ENCODE measurements at regions not wholly inside any gene's neighbourhood (a gene's known extent, or its start where the extent isn't known, plus 50 kb on each side); places are given as distances from the start of the nearest gene placed in this dataset.

DNA sequence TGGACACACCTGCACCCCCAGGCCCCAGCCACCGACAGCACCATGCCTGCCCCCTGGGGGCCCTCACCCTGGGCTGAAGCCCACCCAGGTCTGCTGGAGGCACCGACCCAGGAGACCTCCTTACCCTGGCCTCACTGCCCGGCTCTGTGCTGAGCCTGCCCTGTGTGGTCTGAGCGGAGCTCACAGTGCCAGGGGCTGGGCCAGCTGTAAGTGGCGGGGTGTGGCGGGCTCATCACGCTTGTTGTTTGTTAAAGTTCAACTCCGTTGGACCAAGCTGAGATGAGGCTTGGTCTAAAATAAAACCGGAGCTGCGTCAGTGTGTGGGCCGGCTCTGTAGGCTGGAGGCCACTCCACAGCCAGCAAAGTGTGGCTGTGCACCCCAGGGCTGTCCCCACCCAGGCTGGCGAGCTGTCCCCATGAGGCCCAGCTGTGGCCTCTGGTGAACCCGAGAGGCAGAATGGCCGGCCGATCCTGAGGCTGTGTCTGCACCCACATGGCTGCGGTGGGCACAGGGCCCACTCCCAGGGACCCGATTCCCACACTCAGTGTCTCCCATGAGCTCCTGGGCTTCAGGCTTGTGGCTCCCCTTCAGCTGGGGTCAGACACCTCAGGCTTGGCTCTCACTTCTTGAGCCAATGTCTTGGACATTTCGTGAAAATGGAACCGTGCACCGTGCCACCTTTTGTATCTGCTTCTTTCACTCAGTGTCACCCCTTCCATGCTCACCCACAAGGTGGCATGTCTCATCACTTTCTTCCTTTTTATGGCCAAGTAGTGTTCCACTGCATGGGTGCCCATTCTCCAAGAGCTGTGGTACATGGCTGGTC, 137.9 kb downstream of the CTTN start:
- H3K4ac ChIP-seq (ENCODE audit: low read length) = no peak overlapping the region
- no peaks in the 10 kb centered on the region for H3K36me3 ChIP-seq (replicated peaks in 1 of 2; ENCODE audit: control insufficient read depth in 2 of 2, insufficient read depth in 2 of 2, low read length in 2 of 2)
- no peak overlapping the region for H2BK15ac ChIP-seq (ENCODE audit: low read length)
- H3K23ac ChIP-seq (ENCODE audit: low read depth, low read length, poor library complexity) = peak overlapping the region; percentile 19
- DNase-seq (ENCODE audit: low spot score) = no peak
- H4K91ac ChIP-seq (ENCODE audit: low read depth, low read length, poor library complexity) = no peak overlapping the region
- H3K18ac ChIP-seq (ENCODE audit: low read length) = peak overlapping the region; percentile 90
- H3K4me1 ChIP-seq (ENCODE audit: control insufficient read depth in 2 of 2, insufficient read depth in 1 of 2, low read depth in 1 of 2, low read length in 2 of 2) = peaks cover 17 to 22% of the 10 kb centered on the region in 2 donors
- H3K27me3 ChIP-seq (ENCODE audit: control insufficient read depth in 3 of 3, insufficient read depth in 3 of 3, low read depth in 1 of 3, low read length in 3 of 3) = no peaks in the 10 kb centered on the region
- H3K4me3 ChIP-seq (ENCODE audit: low read length in 2 of 2) = no peak overlapping the region
- H2BK12ac ChIP-seq (ENCODE audit: low read length) = no peak overlapping the region
- H4K8ac ChIP-seq (ENCODE audit: low read depth, low read length) = peak overlapping the region; percentile 10
- no peak overlapping the region for H2BK5ac ChIP-seq (ENCODE audit: low read length)
- no peak overlapping the region for H2AFZ ChIP-seq (ENCODE audit: low read length)
- peak overlapping the region; percentile 33 for H3K14ac ChIP-seq (ENCODE audit: low read length)
- H2AK5ac ChIP-seq (ENCODE audit: low read depth, low read length) = peak overlapping the region; percentile 88
- no peak overlapping the region for H3K9ac ChIP-seq (ENCODE audit: low read depth, low read length, poor library complexity)
- no CpG with 5 or more reads among the region's 20 CpGs for WGBS, 2 donors (ENCODE audit: extremely low coverage in 2 of 2, insufficient read length in 2 of 2, insufficient replicate concordance in 1 of 2)
- H2BK120ac ChIP-seq (ENCODE audit: low read depth, low read length) = no peak overlapping the region
- no peak overlapping the region for H3K27ac ChIP-seq (replicated peaks; ENCODE audit: low read length)
- no peaks in the 10 kb centered on the region for H3K9me3 ChIP-seq (replicated peaks in 1 of 2; ENCODE audit: control insufficient read depth in 2 of 2, insufficient read depth in 1 of 2, low read depth in 1 of 2, low read length in 2 of 2)
- peaks cover 5% of the 10 kb centered on the region for H3K79me1 ChIP-seq (ENCODE audit: low read depth, low read length)
- no peak overlapping the region for H3K4me2 ChIP-seq (ENCODE audit: insufficient read depth, low read length, poor library complexity, severe bottlenecking)

DNA sequence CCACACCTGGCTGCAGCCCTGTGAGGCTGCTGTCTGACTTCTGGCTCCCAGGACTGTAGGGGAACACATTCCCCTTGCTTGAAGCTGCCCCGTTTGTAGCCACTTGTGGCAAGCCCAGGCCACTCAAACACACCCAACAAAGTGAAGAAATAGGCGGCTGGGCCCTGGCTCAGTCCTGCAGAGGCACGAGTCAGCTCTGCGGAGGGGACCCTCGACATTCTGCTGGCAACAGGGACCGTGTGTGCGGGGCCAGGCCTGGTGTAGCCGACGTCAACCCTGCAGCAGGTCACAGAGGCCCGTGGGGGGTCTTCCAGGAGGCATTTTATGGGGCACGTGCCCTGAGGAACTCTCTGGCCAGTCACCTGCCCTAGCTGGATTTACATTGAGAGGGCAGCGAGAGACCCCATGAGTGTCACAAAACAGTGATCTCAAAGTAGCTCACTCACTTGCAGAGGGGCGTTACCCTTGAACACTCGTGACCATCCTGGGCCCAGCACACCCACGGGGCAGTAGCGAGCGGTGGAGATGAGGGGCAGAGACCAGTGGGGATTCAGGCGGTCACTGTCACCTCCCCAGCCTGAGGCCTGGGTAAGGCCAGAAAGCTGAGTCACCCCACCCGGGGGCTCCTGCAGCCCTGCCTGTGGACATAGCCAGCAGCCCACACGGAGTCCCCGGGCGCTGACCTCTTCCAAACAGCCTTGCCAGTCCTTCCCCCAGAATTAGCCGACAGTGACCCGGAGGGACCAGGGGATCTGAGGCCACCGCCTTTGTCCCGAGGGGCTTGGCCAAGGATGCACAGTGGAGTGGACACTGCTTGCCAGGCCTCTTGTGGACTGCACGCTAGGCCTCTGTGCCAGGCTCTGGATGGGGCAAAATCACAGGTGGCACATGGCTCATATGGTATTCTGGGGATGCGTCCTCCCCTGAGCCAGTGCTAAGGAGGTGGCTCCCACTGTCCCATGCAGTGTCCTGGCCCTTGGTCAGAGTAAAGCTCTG, 139.5 kb downstream of the CTTN start:
- Histone ChIP-seq H2BK15ac (ENCODE audit: low read length) (peak overlapping the region; percentile 94), H3K9ac (ENCODE audit: low read depth, low read length, poor library complexity) (no peak overlapping the region), H4K8ac (ENCODE audit: low read depth, low read length) (peak overlapping the region; percentile 82)

DNA sequence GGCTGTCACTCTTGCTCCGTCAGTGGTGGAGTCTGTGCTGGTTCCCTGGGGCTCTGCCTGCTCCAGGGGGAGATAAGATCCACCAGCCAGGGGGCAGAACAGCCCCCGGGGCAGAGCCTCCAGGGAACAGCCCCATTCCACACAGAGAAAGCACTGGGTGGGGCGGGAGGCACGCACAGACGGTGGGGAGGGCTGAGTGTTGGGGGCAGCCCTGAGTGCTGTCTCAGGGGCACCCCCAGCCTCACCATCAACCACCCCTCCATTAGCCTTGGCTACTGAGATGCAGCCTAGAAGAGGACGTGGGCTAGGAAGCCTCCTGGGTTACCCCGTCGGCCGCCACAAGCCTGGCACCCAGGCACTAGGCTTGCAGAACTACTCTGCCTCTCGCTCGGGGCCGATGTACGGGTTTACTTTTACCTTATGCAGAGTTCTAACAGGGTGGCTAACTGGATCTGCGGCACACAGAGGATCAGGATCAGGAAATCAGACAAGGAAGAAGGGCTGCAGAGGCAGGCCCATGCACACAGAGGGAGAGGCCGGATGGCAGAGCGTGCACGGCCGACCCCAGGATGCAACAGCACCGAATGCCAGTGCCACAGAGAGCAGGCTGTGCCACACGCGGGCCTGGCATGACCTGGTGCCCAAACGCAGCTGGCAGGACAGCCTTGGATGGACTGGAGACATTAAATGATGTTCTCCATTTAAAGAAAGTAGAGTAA, 140.5 kb downstream of the CTTN start:
- peak overlapping the region; percentile 66 for H3K18ac ChIP-seq (ENCODE audit: low read length)
- no peak overlapping the region for H4K8ac ChIP-seq (ENCODE audit: low read depth, low read length)
- no peak overlapping the region for H2BK120ac ChIP-seq (ENCODE audit: low read depth, low read length)
- peaks cover 0 to 4% of the 10 kb centered on the region in 2 donors for H3K9me3 ChIP-seq (replicated peaks in 1 of 2; ENCODE audit: control insufficient read depth in 2 of 2, insufficient read depth in 1 of 2, low read depth in 1 of 2, low read length in 2 of 2)
- no peaks in the 10 kb centered on the region for H3K27me3 ChIP-seq (ENCODE audit: control insufficient read depth in 3 of 3, insufficient read depth in 3 of 3, low read depth in 1 of 3, low read length in 3 of 3)
- no peak for DNase-seq (ENCODE audit: low spot score)
- H2BK15ac ChIP-seq (ENCODE audit: low read length) = no peak overlapping the region
- no peak overlapping the region for H3K4ac ChIP-seq (ENCODE audit: low read length)
- no peak overlapping the region for H3K27ac ChIP-seq (replicated peaks; ENCODE audit: low read length)
- H2AK5ac ChIP-seq (ENCODE audit: low read depth, low read length) = peak overlapping the region; percentile 79
- no peak overlapping the region for H3K4me3 ChIP-seq (ENCODE audit: low read length in 2 of 2)
- no CpG with 5 or more reads among the region's 22 CpGs for WGBS, 2 donors (ENCODE audit: extremely low coverage in 2 of 2, insufficient read length in 2 of 2, insufficient replicate concordance in 1 of 2)
- H2BK5ac ChIP-seq (ENCODE audit: low read length) = peak overlapping the region; percentile 0
- peaks cover 4% of the 10 kb centered on the region for H3K79me1 ChIP-seq (ENCODE audit: low read depth, low read length)
- peak overlapping the region; percentile 39 for H3K14ac ChIP-seq (ENCODE audit: low read length)
- H3K36me3 ChIP-seq (replicated peaks in 1 of 2; ENCODE audit: control insufficient read depth in 2 of 2, insufficient read depth in 2 of 2, low read length in 2 of 2) = no peaks in the 10 kb centered on the region
- H3K23ac ChIP-seq (ENCODE audit: low read depth, low read length, poor library complexity) = no peak overlapping the region
- no peak overlapping the region for H3K4me2 ChIP-seq (ENCODE audit: insufficient read depth, low read length, poor library complexity, severe bottlenecking)
- no peak overlapping the region for H2BK12ac ChIP-seq (ENCODE audit: low read length)
- no peak overlapping the region for H4K91ac ChIP-seq (ENCODE audit: low read depth, low read length, poor library complexity)
- H3K9ac ChIP-seq (ENCODE audit: low read depth, low read length, poor library complexity) = peak overlapping the region; percentile 15
- H3K4me1 ChIP-seq (ENCODE audit: control insufficient read depth in 2 of 2, insufficient read depth in 1 of 2, low read depth in 1 of 2, low read length in 2 of 2) = peaks cover 0 to 7% of the 10 kb centered on the region in 2 donors
- no peak overlapping the region for H2AFZ ChIP-seq (ENCODE audit: low read length)

More for the DNA sequence above, 139.5 kb downstream of the CTTN start:
- H3K14ac ChIP-seq (ENCODE audit: low read length) = peak overlapping the region; percentile 39
- H3K23ac ChIP-seq (ENCODE audit: low read depth, low read length, poor library complexity) = peak overlapping the region; percentile 73
- peak overlapping the region; percentile 79 for H4K91ac ChIP-seq (ENCODE audit: low read depth, low read length, poor library complexity)
- no peak overlapping the region for H2AFZ ChIP-seq (ENCODE audit: low read length)
- H3K36me3 ChIP-seq (replicated peaks in 1 of 2; ENCODE audit: control insufficient read depth in 2 of 2, insufficient read depth in 2 of 2, low read length in 2 of 2) = no peaks in the 10 kb centered on the region
- H3K4me2 ChIP-seq (ENCODE audit: insufficient read depth, low read length, poor library complexity, severe bottlenecking) = no peak overlapping the region
- H3K79me1 ChIP-seq (ENCODE audit: low read depth, low read length) = peaks cover 4% of the 10 kb centered on the region
- H3K27ac ChIP-seq (replicated peaks; ENCODE audit: low read length) = no peak overlapping the region
- H3K18ac ChIP-seq (ENCODE audit: low read length) = peak overlapping the region; percentile 78
- H2BK5ac ChIP-seq (ENCODE audit: low read length) = peak overlapping the region; percentile 53
- no CpG with 5 or more reads among the region's 28 CpGs for WGBS, 2 donors (ENCODE audit: extremely low coverage in 2 of 2, insufficient read length in 2 of 2, insufficient replicate concordance in 1 of 2)
- H2BK12ac ChIP-seq (ENCODE audit: low read length) = no peak overlapping the region
- no peak for DNase-seq (ENCODE audit: low spot score)
- peaks cover 1 to 8% of the 10 kb centered on the region in 2 donors for H3K4me1 ChIP-seq (ENCODE audit: control insufficient read depth in 2 of 2, insufficient read depth in 1 of 2, low read depth in 1 of 2, low read length in 2 of 2)
- H3K4ac ChIP-seq (ENCODE audit: low read length) = no peak overlapping the region
- H3K9me3 ChIP-seq (replicated peaks in 1 of 2; ENCODE audit: control insufficient read depth in 2 of 2, insufficient read depth in 1 of 2, low read depth in 1 of 2, low read length in 2 of 2) = peaks cover 0 to 4% of the 10 kb centered on the region in 2 donors
- H3K27me3 ChIP-seq (ENCODE audit: control insufficient read depth in 3 of 3, insufficient read depth in 3 of 3, low read depth in 1 of 3, low read length in 3 of 3) = no peaks in the 10 kb centered on the region
- H2BK120ac ChIP-seq (ENCODE audit: low read depth, low read length) = no peak overlapping the region
- H2AK5ac ChIP-seq (ENCODE audit: low read depth, low read length) = peak overlapping the region; percentile 79
- no peak overlapping the region for H3K4me3 ChIP-seq (ENCODE audit: low read length in 2 of 2)
